Middle frontal gyrus (tissue), 1 donor: ENCODE measurements at regions not wholly inside any gene's neighbourhood (a gene's known extent, or its start where the extent isn't known, plus 50 kb on each side); places are given as distances from the start of the nearest gene placed in this dataset.

ENCODE experiments used
- DNase-seq: peaks from one replicate; pipeline ENCODE4 v3.0.0-alpha.2; 2015; ENCODE audit warnings: low spot score; ENCODE audit errors: extremely low spot score

DNA sequence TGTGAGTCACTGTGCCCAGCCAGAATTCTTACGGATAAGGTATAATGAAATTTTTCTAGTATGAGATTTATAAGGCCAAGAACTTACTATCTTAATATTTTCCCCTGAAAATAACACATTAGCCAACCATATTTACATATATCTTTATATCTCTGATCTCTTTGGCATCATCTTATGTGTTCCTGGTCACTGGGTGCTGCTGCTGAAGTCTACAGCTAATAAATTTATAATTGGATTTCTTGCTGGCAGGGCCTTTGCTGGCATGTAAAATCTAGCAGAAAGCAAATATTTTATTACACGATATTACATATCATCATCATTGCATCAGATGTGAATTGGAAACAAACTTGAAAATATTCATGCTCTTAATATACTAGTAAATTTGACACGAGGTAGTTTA, 590.7 kb downstream of the ANXA1 start:
- no peak for DNase-seq

- no peak for DNase-seq
Measured at GRCh38 chr9:73743826-73744225, 592.2 kb downstream of the ANXA1 start.

DNA sequence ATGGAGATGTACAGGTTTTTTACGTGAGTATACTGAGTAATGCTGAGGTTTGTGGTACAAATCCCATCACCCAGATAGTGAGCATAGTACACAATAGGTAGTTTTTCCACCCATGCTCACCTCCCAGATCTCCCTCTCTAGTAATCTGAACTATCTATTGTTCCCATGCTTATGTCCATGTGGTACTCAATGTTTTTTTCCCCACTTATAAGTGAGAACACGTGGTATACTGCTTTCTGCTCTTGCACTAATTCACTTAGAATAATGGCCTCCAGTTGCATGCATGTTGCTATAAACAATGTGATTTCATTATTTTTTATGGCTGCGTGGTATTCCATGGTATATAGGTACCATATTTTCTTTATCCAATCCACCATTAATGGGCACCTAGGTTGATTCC, 593.9 kb downstream of the ANXA1 start:
- no peak for DNase-seq

GRCh38 chr9:73753171-73753570, 601.5 kb downstream of the ANXA1 start:
- no peak for DNase-seq

- DNase-seq = no peak
Measured at GRCh38 chr9:73761905-73762304, 610.2 kb downstream of the ANXA1 start.

- no peak for DNase-seq
Measured at GRCh38 chr9:73773896-73774295, 622.2 kb downstream of the ANXA1 start.

GRCh38 chr9:73775757-73776156, 624.1 kb downstream of the ANXA1 start:
- DNase-seq = no peak

DNA sequence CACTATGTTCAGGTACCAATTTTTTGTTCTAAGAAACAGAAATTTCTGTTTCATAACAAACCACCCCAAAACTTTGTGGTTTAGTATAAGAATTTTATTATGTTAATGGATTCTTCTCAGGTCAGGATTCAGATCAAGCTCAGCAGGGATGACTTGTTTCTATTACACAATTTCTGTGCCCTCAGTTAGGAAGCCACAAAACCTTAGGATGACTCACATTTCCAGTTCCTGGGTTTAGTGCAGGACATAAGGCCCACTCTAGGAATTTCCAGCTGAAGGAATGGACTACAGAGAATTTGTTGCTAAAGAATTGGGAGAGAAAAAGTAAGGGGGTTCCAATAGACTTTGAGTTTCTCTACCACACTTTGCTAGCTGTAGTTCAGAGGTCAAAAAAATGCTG, 629.3 kb downstream of the ANXA1 start:
- DNase-seq = no peak

- no peak for DNase-seq
Measured at GRCh38 chr9:73782166-73782565, 630.5 kb downstream of the ANXA1 start.

DNA sequence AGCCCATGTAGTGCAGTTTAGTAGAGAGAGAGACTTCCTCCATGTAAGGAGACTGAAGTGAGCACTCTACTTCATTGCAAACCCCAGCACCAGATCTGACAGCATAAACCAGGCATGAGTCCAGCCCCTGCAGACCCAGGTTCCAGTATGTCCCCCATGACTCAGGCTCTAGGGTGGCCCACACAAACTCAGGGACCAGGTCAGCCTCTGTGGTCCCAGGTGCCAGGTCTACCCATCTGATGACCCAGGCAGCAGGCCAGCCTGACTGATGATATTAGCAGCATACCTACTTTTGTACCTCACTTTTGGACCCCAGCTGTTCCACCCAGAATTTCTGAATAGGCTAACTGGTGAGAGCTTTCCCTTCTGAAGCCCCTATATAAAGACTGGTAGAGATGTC, 647.8 kb downstream of the ANXA1 start:
- no peak for DNase-seq

GRCh38 chr9:73805111-73805510, 653.4 kb downstream of the ANXA1 start:
- DNase-seq = no peak

DNA sequence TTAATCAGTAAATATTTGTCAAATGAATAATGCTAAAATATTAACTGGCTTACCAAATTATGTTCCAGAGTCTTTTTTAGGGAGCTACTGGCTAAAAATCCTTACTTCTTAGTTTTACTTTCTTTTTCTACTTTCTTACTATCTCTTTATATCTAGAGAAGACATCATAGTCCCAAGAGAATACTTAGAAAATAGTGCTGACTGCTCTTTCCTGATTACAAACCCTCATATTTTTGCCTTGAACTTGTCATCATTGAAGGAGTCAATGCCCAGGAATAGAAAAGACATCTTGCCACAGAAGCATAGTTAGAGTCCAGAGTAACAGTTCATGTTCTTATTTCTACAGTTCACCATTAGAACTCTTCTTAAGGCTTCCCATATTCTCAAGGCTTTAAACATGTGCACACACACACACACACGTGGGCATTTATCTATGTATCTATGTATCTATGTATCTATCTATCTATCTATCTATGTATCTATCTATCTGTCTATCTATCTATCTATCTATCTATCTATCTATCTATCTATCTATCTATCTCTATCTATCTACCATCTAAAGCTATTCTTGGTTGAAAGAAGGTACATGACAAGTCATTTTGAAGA, 654.3 kb downstream of the ANXA1 start:
- no peak for DNase-seq

DNA sequence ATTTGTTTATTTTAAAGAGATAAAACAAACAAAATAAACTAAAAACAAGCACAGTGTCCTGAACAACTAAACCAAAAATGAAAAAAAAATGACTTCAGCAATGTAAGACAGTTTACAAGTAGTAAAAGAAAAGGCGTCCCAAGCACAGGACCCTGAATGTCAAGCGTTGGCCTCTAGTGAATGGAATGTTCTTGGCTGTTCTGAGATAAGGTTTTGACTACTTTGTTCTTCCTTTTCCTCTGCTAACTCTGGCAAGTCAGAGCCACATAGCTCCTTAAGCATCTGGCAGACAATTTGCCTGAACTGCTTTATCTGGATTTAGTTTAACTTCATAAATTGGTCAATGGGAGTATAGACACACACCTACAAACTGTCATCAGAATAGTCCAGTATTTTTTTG, 655.2 kb downstream of the ANXA1 start:
- DNase-seq = no peak

DNA sequence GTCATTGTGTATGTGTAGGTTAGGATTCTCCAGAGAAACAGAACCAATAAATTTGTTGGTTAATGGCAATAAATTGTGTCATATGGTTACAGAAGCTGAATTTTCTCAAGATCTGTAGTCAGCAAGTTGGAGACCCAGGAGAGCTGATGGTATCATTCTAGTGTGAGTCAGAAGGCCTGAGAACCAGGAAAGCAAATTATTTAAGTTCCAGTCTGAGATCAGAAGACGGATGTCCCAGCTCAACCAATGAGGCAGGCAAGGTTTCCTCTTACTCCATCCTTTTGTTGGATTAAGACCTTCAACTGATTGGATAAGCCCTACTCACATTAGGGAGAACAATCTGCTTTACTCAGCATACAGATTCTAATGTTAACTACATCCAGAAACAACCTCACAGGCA, 656.3 kb downstream of the ANXA1 start:
- no peak for DNase-seq

DNA sequence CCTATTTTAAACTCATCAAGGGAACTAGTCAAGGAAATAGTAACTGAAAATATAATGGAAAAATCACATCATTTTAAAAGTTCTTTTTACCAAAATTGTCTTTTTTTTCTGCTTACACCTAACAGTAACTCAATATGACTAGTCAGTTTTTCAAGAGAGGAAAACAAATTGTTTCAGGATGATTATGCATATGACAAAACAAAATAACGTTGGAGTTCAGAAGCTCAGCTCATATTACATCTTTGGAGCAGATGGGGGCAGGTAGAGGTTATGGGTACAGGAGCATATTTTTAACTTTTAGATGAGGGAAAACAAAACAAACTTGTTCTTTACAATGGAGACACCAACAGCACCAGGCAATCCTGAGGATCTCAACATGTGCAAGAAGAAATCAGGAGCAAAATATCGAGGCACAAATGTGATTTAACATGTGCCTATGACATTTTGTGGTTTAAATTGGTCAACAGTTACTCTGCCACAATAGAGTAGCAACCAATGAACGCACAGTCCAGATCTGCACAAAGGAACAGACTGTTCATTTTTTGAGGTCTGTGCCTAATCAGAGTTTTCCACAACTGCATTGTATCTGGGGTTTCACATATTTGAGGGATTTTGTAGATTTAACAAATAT, 659.0 kb downstream of the ANXA1 start:
- DNase-seq = no peak

GRCh38 chr9:73813546-73813945, 661.9 kb downstream of the ANXA1 start:
- no peak for DNase-seq

GRCh38 chr9:73816905-73817304, 665.2 kb downstream of the ANXA1 start:
- DNase-seq = no peak

DNA sequence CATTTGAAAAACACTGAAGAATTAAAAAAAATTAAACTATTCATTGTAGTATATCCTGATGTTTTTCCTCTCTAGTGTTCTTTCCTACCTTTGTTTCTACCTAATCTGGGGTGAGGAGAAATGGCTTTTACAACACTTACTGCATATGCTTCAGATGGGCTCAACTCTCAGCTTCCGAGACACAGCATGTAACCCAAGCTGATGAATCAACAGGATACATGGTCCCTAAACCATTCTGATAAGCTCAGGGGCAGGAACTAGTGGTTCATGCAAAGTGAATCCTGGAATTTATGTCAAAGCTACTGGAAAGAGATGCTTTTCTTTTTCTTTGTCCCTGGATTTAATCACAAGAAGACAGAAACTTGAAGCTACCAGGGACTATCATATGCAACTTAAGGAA, 672.5 kb upstream of the RORB start:
- DNase-seq = no peak

GRCh38 chr9:73838871-73839270, 658.3 kb upstream of the RORB start:
- DNase-seq = no peak

GRCh38 chr9:73839471-73839870, 657.7 kb upstream of the RORB start:
- DNase-seq = no peak

- no peak for DNase-seq
Measured at GRCh38 chr9:73841018-73841417, 656.1 kb upstream of the RORB start.

DNA sequence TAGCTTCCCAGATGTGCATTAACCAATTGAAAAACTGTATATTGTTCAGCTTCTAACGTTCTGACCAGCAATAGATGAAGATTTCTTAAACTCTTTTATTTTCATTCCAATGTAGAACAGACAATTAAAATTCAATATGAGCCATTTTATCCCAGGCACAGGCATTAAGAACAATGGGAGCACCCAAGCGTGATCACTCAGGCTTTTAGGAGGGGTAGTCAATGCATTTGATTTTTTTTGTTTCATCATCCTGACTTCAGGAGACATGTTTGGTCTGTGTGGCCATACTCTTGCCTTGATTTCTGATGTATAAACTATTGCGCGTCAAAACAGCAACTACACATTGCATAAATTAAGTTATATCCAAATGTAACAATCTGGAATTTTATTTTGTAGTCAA, 653.0 kb upstream of the RORB start:
- DNase-seq = no peak

DNA sequence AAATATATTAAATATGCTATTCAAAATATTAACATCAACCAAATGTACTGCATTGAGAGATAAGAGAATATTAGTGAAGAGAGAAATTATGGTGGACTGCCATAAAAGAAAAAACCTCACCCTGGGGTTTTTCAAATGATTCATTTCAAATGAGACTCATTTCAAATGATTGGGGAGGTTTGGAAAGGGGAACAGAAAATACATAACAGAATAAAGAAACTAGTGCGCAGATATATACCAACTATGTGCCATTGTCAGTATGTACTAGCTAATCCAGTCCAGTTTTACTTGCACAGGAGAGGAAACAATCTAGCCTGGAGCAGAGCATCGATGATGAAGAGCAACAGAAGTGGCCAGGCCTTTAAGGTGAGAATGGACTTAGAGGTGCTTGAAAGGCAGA, 651.6 kb upstream of the RORB start:
- DNase-seq = no peak
